HS-5 (cell line): ENCODE measurements at regions not wholly inside any gene's neighbourhood (a gene's known extent, or its start where the extent isn't known, plus 50 kb on each side); places are given as distances from the start of the nearest gene placed in this dataset.

Experiments
- DNase-seq: peaks from one replicate; pipeline ENCODE4 v3.0.0-alpha.2; 2012; ENCODE audit warnings: low read depth

GRCh38 chr16:9525037-9525436 lies 433.6 kb downstream of the HAPSTR1 start:
- no peak for DNase-seq

DNA sequence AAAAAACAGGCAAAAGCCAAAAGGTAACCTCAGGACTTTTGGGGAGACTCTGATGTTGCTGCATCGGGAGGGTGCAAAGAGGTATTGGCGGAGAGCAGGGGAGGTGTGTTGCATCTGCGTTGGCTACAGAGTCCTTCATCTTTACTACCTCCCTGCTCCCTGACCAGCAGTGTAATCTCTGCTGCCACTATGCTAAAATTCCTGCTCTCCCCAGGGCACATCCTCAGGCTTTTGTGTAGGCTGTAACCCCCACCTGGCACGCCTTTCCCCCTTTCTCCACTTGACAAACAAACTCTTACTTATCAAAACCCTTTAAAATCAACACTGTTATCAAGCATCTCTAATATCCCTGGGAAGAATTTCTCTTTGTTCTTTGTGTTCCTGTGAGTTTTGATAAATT lies 435.3 kb downstream of the HAPSTR1 start:
- DNase-seq, result no peak

- no peak for DNase-seq
These were observed 436.5 kb downstream of the HAPSTR1 start for GRCh38 chr16:9527976-9528375.

DNA sequence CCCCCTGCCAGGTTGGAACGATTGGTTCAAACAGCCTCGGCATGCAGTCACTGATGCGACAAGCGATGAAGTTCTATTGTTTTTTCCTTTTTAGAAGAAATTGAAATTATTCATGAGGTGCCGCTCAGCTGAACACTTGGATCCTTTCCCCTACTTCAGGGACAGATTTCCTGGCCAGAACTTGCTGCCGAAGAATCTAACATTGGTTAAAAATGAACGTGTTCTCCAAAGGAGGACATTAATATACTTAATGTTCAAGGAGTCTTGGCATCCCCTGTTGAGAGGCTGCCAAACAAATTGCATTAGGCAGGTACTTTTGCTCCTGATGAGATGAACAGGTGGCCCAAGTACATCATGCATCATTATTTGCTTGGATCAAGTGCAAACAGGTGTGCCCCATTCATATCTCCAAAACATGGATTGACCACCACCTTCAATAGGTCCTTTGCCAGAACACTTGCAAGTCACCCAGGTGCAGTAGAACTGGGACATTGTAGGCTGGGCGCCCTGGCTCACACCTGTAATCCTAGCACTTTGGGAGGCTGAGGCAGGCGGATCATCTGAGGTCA lies 437.2 kb downstream of the HAPSTR1 start:
- no peak for DNase-seq

- no peak for DNase-seq
These were observed 441.6 kb downstream of the HAPSTR1 start for GRCh38 chr16:9533042-9533441.

DNA sequence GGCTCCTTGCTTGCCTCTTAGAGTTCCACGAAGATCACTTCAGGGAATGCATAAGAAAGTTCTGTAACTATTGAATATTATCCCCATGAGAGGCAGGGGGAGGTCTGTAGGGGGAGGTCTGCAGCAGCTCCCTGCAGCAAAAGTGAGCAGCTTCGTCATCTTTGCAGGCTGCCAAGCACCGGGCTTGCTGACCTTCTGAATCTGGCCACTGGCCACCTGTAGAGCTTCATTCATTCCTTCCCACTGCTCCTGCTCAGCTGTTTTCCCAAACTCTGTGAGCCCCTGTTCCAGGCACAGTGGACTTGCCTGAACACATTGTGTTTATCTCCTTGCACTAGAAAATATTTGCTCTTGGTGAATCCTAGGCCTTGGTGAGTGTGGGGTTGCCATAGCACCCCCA lies 443.3 kb downstream of the HAPSTR1 start:
- DNase-seq, result no peak

DNA sequence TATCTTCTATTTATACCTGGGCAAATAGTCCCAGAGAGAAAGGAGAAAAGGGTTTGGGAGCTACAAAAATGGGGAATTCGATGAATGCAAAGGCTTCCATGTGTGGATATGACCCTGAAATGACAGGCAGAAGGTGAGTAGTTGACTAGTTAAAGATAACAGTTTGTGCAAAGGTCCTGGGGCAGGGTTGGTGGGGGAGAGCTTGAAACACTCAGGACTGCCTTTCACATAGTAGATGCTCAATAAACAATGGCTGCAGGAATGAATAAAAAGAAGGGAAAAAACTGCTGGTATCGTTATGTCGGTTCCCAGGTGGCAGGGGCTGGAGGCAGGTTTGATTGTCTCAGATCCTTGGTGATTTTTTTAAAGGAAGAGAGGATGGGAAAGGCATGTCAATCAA lies 445.5 kb downstream of the HAPSTR1 start:
- DNase-seq, result no peak

DNA sequence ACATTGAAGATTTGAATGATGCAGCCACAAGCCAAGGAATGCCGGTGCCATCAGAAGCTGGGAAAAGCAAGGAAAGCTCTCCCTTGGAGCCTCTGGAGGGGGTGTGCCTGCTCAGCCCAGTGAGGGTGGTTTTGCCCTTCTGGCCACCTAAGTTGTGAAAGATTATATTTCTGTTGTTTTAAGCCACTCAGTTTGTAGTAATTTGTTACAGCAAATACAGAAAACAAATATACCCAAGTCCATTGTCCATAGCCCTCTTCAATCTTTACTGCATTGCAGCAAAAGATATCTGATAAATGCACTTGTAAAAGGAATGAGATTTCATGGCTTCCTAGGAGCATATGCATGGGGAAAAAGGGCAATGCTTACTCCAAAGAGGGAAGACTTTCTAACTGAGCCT lies 447.9 kb downstream of the HAPSTR1 start:
- no peak for DNase-seq

- DNase-seq, result no peak
These were observed 450.3 kb downstream of the HAPSTR1 start for GRCh38 chr16:9541723-9542122.

DNA sequence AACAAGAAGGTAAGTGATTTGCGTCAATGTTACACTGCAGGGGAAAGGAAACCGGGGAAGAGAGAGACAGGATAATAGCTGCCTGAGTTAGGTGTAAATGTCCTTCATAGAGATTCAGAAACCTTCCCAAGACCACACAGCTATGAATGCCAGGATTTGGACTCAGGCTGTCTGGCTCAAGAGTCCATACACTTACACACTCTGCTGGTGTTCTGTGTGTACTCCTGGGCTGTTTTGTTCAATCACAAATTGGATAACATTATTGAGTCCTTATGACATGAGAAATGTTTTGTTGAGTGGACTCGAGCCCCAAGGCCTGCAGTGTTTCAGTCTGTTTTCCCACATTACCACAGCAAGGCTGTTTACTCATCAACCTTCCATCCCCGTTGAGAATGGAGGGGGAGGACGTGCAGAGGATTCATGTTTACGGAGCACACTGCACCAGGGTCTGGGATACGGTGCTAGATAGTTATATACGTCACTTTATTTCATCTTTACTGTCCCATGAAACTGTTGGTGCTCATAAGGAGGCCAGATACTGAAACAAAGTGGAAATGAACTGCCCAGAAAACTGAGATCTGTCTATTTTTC lies 450.8 kb downstream of the HAPSTR1 start:
- no peak for DNase-seq

DNA sequence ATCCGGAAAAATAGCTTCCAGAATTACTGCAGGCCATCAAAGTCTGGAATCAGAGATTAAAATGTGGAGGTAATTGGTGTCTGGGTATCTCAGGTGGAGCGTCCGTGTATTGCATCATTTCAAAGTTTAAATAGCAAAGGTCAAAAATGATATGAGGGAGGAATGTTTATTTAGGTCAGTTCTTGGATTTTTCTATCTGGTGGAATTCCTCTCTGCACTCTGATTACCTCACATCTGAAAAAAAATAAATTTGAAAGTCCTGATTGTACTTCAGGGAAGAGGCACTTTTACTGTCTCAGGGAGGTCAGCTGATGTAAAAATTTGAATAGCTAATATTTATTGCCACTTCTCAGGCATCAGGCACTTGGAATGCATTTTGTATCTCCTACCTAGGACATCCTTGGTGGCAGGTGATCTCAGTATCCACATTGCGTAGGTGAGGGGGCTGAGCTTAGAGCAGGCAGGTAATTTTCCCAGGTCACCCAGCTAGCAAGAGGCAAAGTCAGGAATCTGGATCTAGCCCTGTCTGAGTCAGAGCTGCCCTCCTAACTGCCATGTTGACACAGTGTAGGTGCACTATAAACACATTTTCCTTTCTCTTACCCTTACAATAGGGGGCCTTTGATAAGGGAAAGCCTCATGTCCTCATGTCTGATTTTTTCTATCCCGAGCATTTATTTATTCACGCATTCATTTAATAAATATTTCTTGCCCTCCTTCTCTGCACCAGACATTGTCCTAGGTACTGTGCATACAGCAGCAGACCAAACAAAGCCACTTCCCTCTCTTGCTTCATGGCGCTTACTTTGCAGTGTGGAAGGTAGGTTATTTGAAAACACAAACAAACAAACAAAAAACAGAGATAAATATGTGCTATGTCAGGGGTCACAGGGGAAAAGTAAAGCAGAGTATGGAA lies 454.3 kb downstream of the HAPSTR1 start:
- DNase-seq, result no peak

DNA sequence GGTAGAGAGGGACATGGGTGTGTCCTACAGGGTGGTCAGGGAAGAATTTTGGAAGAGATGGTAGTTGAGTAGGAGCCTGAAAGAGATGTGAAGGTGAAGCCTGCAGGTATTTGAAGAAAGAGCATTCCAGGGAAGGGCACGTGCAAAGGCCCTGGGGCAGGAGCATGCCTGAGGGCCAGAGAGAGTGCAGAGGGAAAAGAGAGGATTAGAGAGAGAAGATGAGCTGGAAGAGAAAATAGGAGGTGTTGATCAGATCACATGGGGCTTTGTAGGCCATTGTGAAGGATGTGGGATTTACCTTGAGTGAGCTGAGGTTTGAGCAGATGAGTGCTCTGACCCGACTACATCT lies 455.0 kb downstream of the HAPSTR1 start:
- DNase-seq, result no peak

DNA sequence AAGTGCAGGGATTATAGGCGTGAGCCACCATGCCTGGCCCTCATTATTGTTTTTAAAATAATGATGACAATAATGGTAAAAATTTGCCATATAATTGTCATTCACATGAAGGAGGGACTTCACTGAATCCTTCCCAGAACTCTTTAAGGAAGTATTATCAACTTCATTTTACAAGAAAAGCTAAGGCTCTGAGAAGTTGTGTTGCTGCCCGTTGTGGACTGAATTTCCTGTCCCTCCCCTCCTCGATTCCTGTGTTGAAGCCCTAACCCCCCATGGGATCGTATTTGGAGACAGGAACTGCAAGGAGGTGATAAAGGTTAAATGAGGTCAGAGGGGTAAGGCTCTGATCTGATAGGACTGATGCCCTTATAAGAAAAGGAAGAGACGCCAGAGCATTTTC lies 458.0 kb downstream of the HAPSTR1 start:
- DNase-seq, result no peak

- no peak for DNase-seq
These were observed 463.6 kb downstream of the HAPSTR1 start for GRCh38 chr16:9555051-9555450.

GRCh38 chr16:9556949-9557665 lies 465.7 kb downstream of the HAPSTR1 start:
- no peak for DNase-seq

DNA sequence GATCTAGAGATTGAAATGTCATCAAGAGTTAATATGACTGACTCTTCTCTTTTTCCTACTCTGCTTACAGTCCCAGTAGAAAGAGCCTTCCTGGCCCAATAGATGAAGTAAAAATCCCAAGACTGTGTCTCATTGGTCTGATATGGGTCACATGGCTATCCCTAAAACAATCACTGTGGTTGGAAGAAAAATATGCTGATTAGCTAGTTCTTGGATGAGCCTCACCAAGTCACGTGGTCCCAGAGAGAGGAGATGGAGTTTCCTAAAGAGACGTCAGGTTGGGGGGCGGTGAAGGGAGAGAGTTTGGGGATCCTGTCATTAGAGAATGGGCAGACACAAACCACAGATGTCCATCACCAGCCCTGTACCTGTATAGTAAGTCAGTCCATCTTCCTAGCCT lies 466.3 kb downstream of the HAPSTR1 start:
- DNase-seq, result no peak

- no peak for DNase-seq
These were observed 474.7 kb downstream of the HAPSTR1 start for GRCh38 chr16:9566099-9566498.

- no peak for DNase-seq
These were observed 476.2 kb downstream of the HAPSTR1 start for GRCh38 chr16:9567666-9568065.

- DNase-seq, result no peak
These were observed 476.8 kb downstream of the HAPSTR1 start for GRCh38 chr16:9568261-9568660.

GRCh38 chr16:9570521-9570920 lies 479.1 kb downstream of the HAPSTR1 start:
- DNase-seq, result no peak

DNA sequence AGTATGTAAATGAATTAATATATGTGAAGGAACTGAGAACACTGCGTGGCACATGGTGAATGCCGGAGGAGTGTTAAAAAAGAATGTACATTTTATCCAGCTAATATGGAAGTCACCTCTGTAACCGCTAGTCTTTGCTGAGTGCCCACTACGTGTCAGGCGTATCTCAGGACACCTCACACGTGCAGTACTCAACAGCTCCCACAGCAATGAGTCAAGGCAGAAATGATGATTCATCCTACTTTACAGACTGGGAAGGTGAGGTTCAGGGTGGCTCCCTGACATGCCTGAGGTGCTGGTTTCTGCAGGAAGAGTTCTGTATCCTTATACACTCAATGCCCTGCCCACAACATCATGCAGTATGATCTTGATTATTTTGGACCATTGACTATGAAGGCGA lies 487.0 kb downstream of the HAPSTR1 start:
- no peak for DNase-seq

GRCh38 chr16:9580025-9580424 lies 488.6 kb downstream of the HAPSTR1 start:
- no peak for DNase-seq

DNA sequence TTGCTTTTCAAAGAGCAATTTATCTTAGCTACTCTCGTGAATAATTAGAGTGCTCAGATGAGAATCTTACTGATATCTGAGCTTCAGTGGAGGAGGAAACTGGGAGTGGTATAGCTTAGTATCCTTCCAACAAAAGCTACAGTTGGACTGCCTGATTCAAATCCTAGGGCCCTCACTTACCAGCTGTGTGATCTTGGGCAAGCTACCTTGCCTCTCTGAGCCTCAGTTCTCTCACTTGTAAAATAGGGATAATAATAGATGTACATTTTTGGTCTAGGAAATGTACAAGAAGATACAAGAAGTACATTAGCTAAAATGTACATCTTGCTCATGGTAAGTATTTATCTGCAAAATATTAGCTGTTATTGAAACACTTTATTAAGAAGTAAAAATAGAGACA lies 502.0 kb downstream of the HAPSTR1 start:
- no peak for DNase-seq
